Stimulated activated naive CD8-positive, alpha-beta T cell treated with anti-CD3 and anti-CD28 coated beads, Interleukin-15, amount 100 ng/mL, for 72 hours (primary cell): ENCODE measurements at regions not wholly inside any gene's neighbourhood (a gene's known extent, or its start where the extent isn't known, plus 50 kb on each side); places are given as distances from the start of the nearest gene placed in this dataset.
"Not testable (repeated sequence)": the region's sequence is repeated elsewhere in the genome, so short reads cannot be mapped to it uniquely, and the experiment has no call there.

Source experiments
- ATAC-seq: fragments of 150-1000 bp; cut with Tn5 transposase; 2 replicates; pipeline ENCODE4 v1.10.0; 2021; ENCODE audit warnings: mild to moderate bottlenecking, moderate library complexity
- DNase-seq, 2 donors: peaks; one replicate each; pipeline ENCODE4 v3.0.0; 2021 to 2022
- H3K27ac Mint-ChIP-seq, 2 donors: one replicate each; pipeline ENCODE4 v1.8.0; 2022; ENCODE audit warnings: mild to moderate bottlenecking in 2 of 2, mixed read lengths in 2 of 2, moderate library complexity in 2 of 2
- H3K27me3 Mint-ChIP-seq: one replicate; pipeline ENCODE4 v1.8.0; 2022; ENCODE audit warnings: mixed read lengths
- H3K4me1 Mint-ChIP-seq: one replicate; pipeline ENCODE4 v1.8.0; 2022; ENCODE audit warnings: mild to moderate bottlenecking, mixed read lengths
- H3K4me3 Mint-ChIP-seq, 2 donors: one replicate each; pipeline ENCODE4 v1.8.0; 2022; ENCODE audit warnings: mild to moderate bottlenecking in 2 of 2, mixed read lengths in 2 of 2, moderate library complexity in 1 of 2
- H3K9me3 Mint-ChIP-seq, 2 donors: one replicate each; pipeline ENCODE4 v1.8.0; 2022; ENCODE audit warnings: mixed read lengths in 2 of 2

GRCh38 chr7:52161483-52161882 is 844.9 kb upstream of the COBL start:
- no peaks in the 10 kb centered on the region for H3K4me1 Mint-ChIP-seq
- DNase-seq = no peak
- no peak overlapping the region for H3K4me3 Mint-ChIP-seq
- no peaks in the 10 kb centered on the region for H3K9me3 Mint-ChIP-seq
- H3K27me3 Mint-ChIP-seq = no peaks in the 10 kb centered on the region
- no peak overlapping the region for H3K27ac Mint-ChIP-seq
- no peak for ATAC-seq

DNA sequence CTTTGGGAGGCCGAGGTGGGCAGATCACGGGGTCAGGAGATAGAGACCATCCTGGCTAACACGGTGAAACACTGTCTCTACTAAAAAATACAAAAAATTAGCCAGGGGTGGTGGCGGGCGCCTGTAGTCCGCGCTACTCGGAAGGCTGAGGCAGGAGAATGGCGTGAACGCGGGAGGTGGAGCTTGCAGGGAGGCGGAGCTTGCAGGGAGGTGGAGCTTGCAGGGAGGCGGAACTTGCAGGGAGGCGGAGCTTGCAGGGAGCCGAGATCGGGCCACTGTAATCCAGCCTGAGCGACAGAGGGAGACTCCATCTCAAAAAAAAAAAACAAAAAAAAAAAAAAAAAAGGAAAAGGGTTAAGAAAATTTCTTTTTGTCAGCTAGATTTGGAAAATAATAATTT is 842.8 kb upstream of the COBL start:
- DNase-seq, H3K4me1 Mint-ChIP-seq, H3K27me3 Mint-ChIP-seq, ATAC-seq, H3K27ac Mint-ChIP-seq, H3K9me3 Mint-ChIP-seq, H3K4me3 Mint-ChIP-seq: not testable (repeated sequence)

DNA sequence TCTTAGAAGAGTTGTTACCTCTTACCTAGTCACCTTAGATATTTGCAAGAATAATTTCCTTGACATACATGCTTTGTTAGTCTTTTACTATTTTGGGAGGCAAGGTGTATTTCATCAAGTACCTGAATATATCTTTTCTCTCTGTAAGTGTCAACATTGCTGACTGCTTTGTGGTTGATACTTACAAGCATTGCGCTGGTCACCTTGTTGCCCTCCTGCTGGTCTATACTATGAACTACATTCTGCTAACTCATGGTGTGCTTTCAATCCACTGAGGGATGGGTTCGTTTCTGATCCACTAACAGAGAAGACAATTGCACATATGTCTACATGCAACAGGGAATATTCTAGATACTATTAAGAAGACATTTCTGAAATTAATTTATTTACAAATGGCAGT is 837.8 kb upstream of the COBL start:
- ATAC-seq = no peak
- H3K9me3 Mint-ChIP-seq = no peaks in the 10 kb centered on the region
- no peak overlapping the region for H3K27ac Mint-ChIP-seq
- H3K4me3 Mint-ChIP-seq = no peak overlapping the region
- no peak for DNase-seq
- H3K27me3 Mint-ChIP-seq = no peaks in the 10 kb centered on the region
- H3K4me1 Mint-ChIP-seq = no peaks in the 10 kb centered on the region

GRCh38 chr7:52151559-52151958 is 835.0 kb upstream of the COBL start:
- H3K4me3 Mint-ChIP-seq = no peak overlapping the region
- H3K27me3 Mint-ChIP-seq = no peaks in the 10 kb centered on the region
- H3K9me3 Mint-ChIP-seq = no peaks in the 10 kb centered on the region
- no peaks in the 10 kb centered on the region for H3K4me1 Mint-ChIP-seq
- DNase-seq (no peak), ATAC-seq (no peak)
- H3K27ac Mint-ChIP-seq = no peak overlapping the region

- ATAC-seq (no peak), DNase-seq (no peak)
- H3K4me3 Mint-ChIP-seq = no peak overlapping the region
- no peak overlapping the region for H3K27ac Mint-ChIP-seq
- no peaks in the 10 kb centered on the region for H3K4me1 Mint-ChIP-seq
- no peaks in the 10 kb centered on the region for H3K27me3 Mint-ChIP-seq
- H3K9me3 Mint-ChIP-seq = no peaks in the 10 kb centered on the region
Measured at GRCh38 chr7:52150952-52151351, 834.3 kb upstream of the COBL start.

- Mint-ChIP-seq H3K27ac (no peak overlapping the region), H3K27me3 (no peaks in the 10 kb centered on the region), H3K9me3 (no peaks in the 10 kb centered on the region), H3K4me1 (no peaks in the 10 kb centered on the region), H3K4me3 (no peak overlapping the region)
- DNase-seq = no peak
- no peak for ATAC-seq
Measured at GRCh38 chr7:52146871-52147634, 830.4 kb upstream of the COBL start.

DNA sequence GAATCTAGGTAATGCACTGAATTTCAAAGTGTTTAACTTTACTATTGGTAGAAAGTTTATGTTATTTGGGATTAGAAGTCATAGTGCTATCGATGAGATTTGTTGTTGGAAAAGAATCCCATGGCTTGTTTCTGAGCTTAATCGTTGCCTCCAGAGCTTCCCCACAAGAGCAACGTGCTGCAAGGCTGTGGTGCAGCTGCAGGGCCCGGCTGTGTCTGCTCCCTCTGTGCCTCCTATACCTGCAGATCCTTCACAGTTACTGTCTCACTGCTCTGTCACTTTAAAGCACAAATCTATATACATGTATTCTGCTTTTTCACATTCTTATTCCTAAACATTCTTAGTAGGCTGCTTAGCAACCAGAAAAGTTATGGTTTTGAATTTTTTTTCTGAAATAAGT is 826.6 kb upstream of the COBL start:
- Mint-ChIP-seq H3K4me3 (no peak overlapping the region), H3K9me3 (peaks cover 8 to 23% of the 10 kb centered on the region in 2 donors), H3K4me1 (no peaks in the 10 kb centered on the region), H3K27ac (no peak overlapping the region), H3K27me3 (no peaks in the 10 kb centered on the region)
- DNase-seq (no peak), ATAC-seq (no peak)

GRCh38 chr7:52140851-52141250 is 824.2 kb upstream of the COBL start:
- H3K27me3 Mint-ChIP-seq = no peaks in the 10 kb centered on the region

DNA sequence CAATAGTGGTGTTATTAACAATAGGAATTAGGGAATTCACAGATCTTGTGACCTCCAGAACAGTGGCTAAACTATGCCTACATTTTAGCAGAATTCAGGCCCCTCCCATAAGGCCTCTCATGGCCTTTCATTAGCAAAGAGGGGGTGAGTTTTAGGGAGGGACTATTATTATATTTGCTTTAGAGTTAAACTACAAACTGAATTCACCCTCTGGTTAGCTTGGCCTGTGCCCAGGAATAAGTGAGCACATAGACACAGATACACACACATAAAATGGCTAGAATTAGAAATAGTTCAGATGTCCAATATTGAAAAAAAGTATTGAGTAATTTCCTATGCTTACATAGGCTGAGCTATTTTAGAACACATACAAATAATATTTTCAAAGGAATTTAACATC is 818.8 kb upstream of the COBL start:
- Mint-ChIP-seq H3K4me1 (no peaks in the 10 kb centered on the region), H3K27ac (no peak overlapping the region), H3K9me3 (peaks cover 9 to 25% of the 10 kb centered on the region in 2 donors), H3K4me3 (no peak overlapping the region), H3K27me3 (no peaks in the 10 kb centered on the region)
- ATAC-seq = no peak
- DNase-seq = no peak

More at GRCh38 chr7:52140851-52141250, 824.2 kb upstream of the COBL start:
- no peaks in the 10 kb centered on the region for H3K4me1 Mint-ChIP-seq
- H3K4me3 Mint-ChIP-seq = no peak overlapping the region
- peak overlapping the region; percentile 12 to 63 for H3K27ac Mint-ChIP-seq
- DNase-seq (no peak), ATAC-seq (no peak)
- H3K9me3 Mint-ChIP-seq = peaks cover 17 to 35% of the 10 kb centered on the region in 2 donors

DNA sequence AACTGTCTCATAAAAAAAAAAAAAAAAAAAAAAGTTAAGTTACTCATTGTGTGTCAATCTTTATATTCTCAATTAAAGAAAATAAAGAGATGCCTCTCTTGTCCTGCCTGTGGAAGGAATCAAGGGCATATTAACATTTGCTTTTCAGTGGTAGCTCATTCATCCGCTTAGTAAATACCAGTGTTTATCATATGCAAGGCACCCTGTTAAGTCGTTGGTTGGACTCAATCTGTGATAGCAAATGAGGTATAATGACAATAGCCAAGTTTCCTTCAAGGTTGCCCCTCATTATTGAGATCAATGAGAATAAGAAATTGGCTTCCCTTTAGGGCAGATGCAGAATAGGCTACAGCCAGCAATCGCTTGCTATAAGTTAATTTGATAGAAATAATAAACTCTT is 812.7 kb upstream of the COBL start:
- Mint-ChIP-seq H3K9me3 (peaks cover 0 to 12% of the 10 kb centered on the region in 2 donors), H3K4me1 (no peaks in the 10 kb centered on the region), H3K27me3 (no peaks in the 10 kb centered on the region), H3K4me3 (no peak overlapping the region), H3K27ac (no peak overlapping the region)
- no peak for DNase-seq
- ATAC-seq = no peak

GRCh38 chr7:52120912-52121311 is 804.3 kb upstream of the COBL start:
- H3K4me1 Mint-ChIP-seq = no peaks in the 10 kb centered on the region

GRCh38 chr7:52119537-52119936 is 802.9 kb upstream of the COBL start:
- no peak for DNase-seq
- Mint-ChIP-seq H3K27me3 (no peaks in the 10 kb centered on the region), H3K9me3 (no peaks in the 10 kb centered on the region), H3K4me3 (no peak overlapping the region), H3K27ac (no peak overlapping the region), H3K4me1 (no peaks in the 10 kb centered on the region)
- ATAC-seq = no peak

More at GRCh38 chr7:52120912-52121311, 804.3 kb upstream of the COBL start:
- no peak overlapping the region for H3K27ac Mint-ChIP-seq
- H3K27me3 Mint-ChIP-seq = no peaks in the 10 kb centered on the region
- no peak for DNase-seq
- H3K9me3 Mint-ChIP-seq = no peaks in the 10 kb centered on the region
- ATAC-seq = no peak
- no peak overlapping the region for H3K4me3 Mint-ChIP-seq

- DNase-seq = no peak
- Mint-ChIP-seq H3K27ac (no peak overlapping the region), H3K4me1 (no peaks in the 10 kb centered on the region), H3K9me3 (no peaks in the 10 kb centered on the region), H3K4me3 (no peak overlapping the region), H3K27me3 (no peaks in the 10 kb centered on the region)
- no peak for ATAC-seq
Measured at GRCh38 chr7:52114509-52114908, 797.9 kb upstream of the COBL start.

- Mint-ChIP-seq H3K27ac (no peak overlapping the region), H3K27me3 (no peaks in the 10 kb centered on the region), H3K4me1 (no peaks in the 10 kb centered on the region), H3K4me3 (no peak overlapping the region), H3K9me3 (no peaks in the 10 kb centered on the region)
- DNase-seq (no peak), ATAC-seq (no peak)
Measured at GRCh38 chr7:52114056-52114455, 797.4 kb upstream of the COBL start.

DNA sequence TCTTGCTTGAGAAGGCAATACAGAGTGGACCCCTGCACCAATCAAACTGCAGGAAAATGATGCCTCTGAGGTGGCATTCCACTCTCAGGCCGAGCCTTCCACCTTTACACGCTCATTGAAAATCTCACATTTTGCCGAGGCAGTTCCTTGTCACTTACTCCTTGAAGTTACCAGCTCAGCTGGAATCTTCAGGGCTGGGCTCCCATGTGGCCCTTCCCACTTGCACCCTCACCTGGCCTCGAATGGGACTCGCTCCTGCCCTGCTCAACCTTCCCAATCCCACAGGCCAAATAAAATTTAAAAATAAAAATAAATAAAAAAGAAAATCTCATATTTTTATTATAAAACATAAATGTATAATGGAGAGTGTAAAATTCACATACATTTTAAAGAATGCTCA is 790.7 kb upstream of the COBL start:
- peaks cover 7 to 11% of the 10 kb centered on the region in 2 donors for H3K9me3 Mint-ChIP-seq
- DNase-seq = no peak
- no peak for ATAC-seq
- H3K27me3 Mint-ChIP-seq = no peaks in the 10 kb centered on the region
- H3K4me1 Mint-ChIP-seq = no peaks in the 10 kb centered on the region
- no peak overlapping the region for H3K4me3 Mint-ChIP-seq
- no peak overlapping the region for H3K27ac Mint-ChIP-seq

GRCh38 chr7:52095861-52096260 is 779.3 kb upstream of the COBL start:
- ATAC-seq = no peak

DNA sequence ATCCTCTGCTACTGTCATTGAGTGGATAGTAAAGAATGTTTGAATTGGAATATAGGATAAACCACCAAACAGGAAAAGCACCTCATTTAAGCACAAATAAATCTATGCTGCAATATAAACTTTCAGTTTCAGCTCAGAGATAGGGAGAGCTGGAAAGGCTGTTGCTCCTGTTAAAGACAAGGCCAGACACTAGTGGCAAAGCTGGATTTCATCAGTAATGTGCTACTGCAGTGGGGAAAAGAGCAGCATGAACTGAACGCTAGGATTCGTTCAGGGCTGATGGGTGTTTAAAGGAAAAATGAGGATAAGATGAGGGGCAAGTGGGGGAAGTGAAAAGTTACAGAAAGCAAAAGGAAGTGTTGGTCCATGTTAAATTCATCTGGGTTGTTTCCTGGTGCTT is 775.4 kb upstream of the COBL start:
- Mint-ChIP-seq H3K4me3 (no peak overlapping the region), H3K27ac (no peak overlapping the region), H3K4me1 (no peaks in the 10 kb centered on the region), H3K27me3 (peaks cover 6% of the 10 kb centered on the region), H3K9me3 (peaks cover 0 to 14% of the 10 kb centered on the region in 2 donors)
- DNase-seq = no peak
- no peak for ATAC-seq

More at GRCh38 chr7:52095861-52096260, 779.3 kb upstream of the COBL start:
- H3K4me3 Mint-ChIP-seq = no peak overlapping the region
- peaks cover 0 to 14% of the 10 kb centered on the region in 2 donors for H3K9me3 Mint-ChIP-seq
- no peaks in the 10 kb centered on the region for H3K4me1 Mint-ChIP-seq
- no peak for DNase-seq
- H3K27ac Mint-ChIP-seq = no peak overlapping the region
- H3K27me3 Mint-ChIP-seq = no peaks in the 10 kb centered on the region
